ENCODE measurements at regions not wholly inside any gene's neighbourhood (a gene's known extent, or its start where the extent isn't known, plus 50 kb on each side); places are given as distances from the start of the nearest gene placed in this dataset.

- Histone ChIP-seq H3K4me1 (ENCODE audit: control insufficient read depth, insufficient read depth, low read length) (no peaks in the 10 kb centered on the region), H2BK20ac (ENCODE audit: low read depth, low read length) (no peak overlapping the region), H3K27ac (ENCODE audit: insufficient read depth, low read length) (no peak overlapping the region), H3K4me2 (ENCODE audit: low read depth, low read length) (no peak overlapping the region), H2BK5ac (ENCODE audit: low read depth, low read length, poor library complexity, severe bottlenecking) (no peak overlapping the region), H3K9me1 (ENCODE audit: insufficient read depth, low read length) (no peaks in the 10 kb centered on the region; the same call in 1 of the 2 replicates), H2AFZ (replicated peaks; ENCODE audit: low read length, poor library complexity) (no peak overlapping the region), H3K9me3 (ENCODE audit: control insufficient read depth, insufficient read depth, low read length) (no peaks in the 10 kb centered on the region), H3K9ac (ENCODE audit: low read depth, low read length) (no peak overlapping the region), H3K56ac (ENCODE audit: extremely low read depth, insufficient read depth, low read length) (no peak overlapping the region), H2AK9ac (replicated peaks; ENCODE audit: low read depth, low read length, poor library complexity) (no peak overlapping the region), H3K27me3 (ENCODE audit: control insufficient read depth, insufficient read depth, low read length) (peaks cover 3% of the 10 kb centered on the region), H3K18ac (ENCODE audit: low read depth, low read length) (no peak overlapping the region), H3K4ac (ENCODE audit: low read depth, low read length) (no peak overlapping the region), H4K91ac (ENCODE audit: insufficient read depth, low read depth, low read length) (no peak overlapping the region), H3K36me3 (ENCODE audit: control insufficient read depth, insufficient read depth, low read length) (no peaks in the 10 kb centered on the region), H3K23ac (ENCODE audit: low read depth, low read length) (no peak overlapping the region), H4K8ac (ENCODE audit: low read depth in 2 of 2, low read length in 2 of 2) (no peak overlapping the region), H3K14ac (replicated peaks; ENCODE audit: low read depth, low read length) (no peak overlapping the region), H2BK120ac (ENCODE audit: low read depth, low read length) (no peak overlapping the region), H3K79me1 (ENCODE audit: low read depth in 1 of 2, low read length in 2 of 2) (no peaks in the 10 kb centered on the region), H2AK5ac (ENCODE audit: low read depth, low read length) (no peak overlapping the region), H4K5ac (ENCODE audit: low read depth, low read length) (no peak overlapping the region), H3K4me3 (ENCODE audit: insufficient read depth, low read depth, low read length) (no peak overlapping the region), H2BK15ac (ENCODE audit: low read depth, low read length) (no peak overlapping the region), H4K20me1 (ENCODE audit: insufficient read depth, low read length) (no peaks in the 10 kb centered on the region)
- no TSS peak for BruUV-seq (replicated peaks)
- DNase-seq, result no peak
- no peak for ATAC-seq (ENCODE audit: low read depth)
- ChIA-PET CTCF (interaction anchor here (1.0 kb wide), 1 partner anchor 10 kb away, joined by 3 read pairs; no protein-coding TSS in a partner anchor), POLR2A (ENCODE audit: unreplicated experiment) (no interaction called here)
- no CpG with 5 or more reads among the region's 1 CpG for WGBS, 2 experiments (ENCODE audit: extremely low coverage in 2 of 2, insufficient read length in 1 of 2)
- no peak for TF ChIP-seq CEBPB (IDR thresholded peaks at IDR 0.05; ENCODE audit: low read depth, low read length)
- no peak for TF ChIP-seq RCOR1 (IDR thresholded peaks at IDR 0.05; ENCODE audit: insufficient replicate concordance, low read length)
- no peak for TF ChIP-seq SMC3 (IDR thresholded peaks at IDR 0.05; ENCODE audit: low read depth, low read length)
- no peak for TF ChIP-seq NFE2L2 (IDR thresholded peaks at IDR 0.05; ENCODE audit: low read depth, low read length)
- no peak for TF ChIP-seq BHLHE40 (IDR thresholded peaks at IDR 0.05; ENCODE audit: low read depth, low read length)
- TF ChIP-seq ELK1 (IDR thresholded peaks at IDR 0.05; ENCODE audit: borderline replicate concordance, low read depth, low read length), result no peak
- TF ChIP-seq FOS (IDR thresholded peaks at IDR 0.05; ENCODE audit: low read depth, low read length), result no peak
- TF ChIP-seq MAFK (IDR thresholded peaks at IDR 0.05; ENCODE audit: low read depth, low read length), result no peak
- TF ChIP-seq USF2 (IDR thresholded peaks at IDR 0.05; ENCODE audit: low read depth, low read length), result no peak
- TF ChIP-seq RAD21 (IDR thresholded peaks at IDR 0.05; ENCODE audit: low read length), result no peak
- TF ChIP-seq CHD1 (IDR thresholded peaks at IDR 0.05; ENCODE audit: low read depth, low read length), result no peak
- TF ChIP-seq MAZ (IDR thresholded peaks at IDR 0.05; ENCODE audit: borderline replicate concordance, low read depth, low read length), result no peak
- dilution Hi-C loops (cut with HindIII; ENCODE audit: low sequenced_read_pairs, unreplicated experiment) (no loop called here), in situ Hi-C loops (cut with MboI; ENCODE audit: low sequenced_read_pairs) (no loop called here), intact Hi-C loops (cut with micrococcal nuclease) (no loop called here)
Observed at GRCh38 chr9:19937121-19937520, 148.3 kb upstream of the SLC24A2 start.
